Activated naive CD4-positive, alpha-beta T cell treated with anti-CD3 and anti-CD28 coated beads, Interleukin-2, amount 50 U/mL, for 24 hours (primary cell): ENCODE measurements at regions not wholly inside any gene's neighbourhood (a gene's known extent, or its start where the extent isn't known, plus 50 kb on each side); places are given as distances from the start of the nearest gene placed in this dataset.
"Not testable (repeated sequence)": the region's sequence is repeated elsewhere in the genome, so short reads cannot be mapped to it uniquely, and the experiment has no call there.

ENCODE experiments used
- H3K27ac Mint-ChIP-seq: one replicate; pipeline ENCODE4 v1.8.0; 2021; ENCODE audit warnings: mild to moderate bottlenecking, mixed read lengths
- H3K27me3 Mint-ChIP-seq: one replicate; pipeline ENCODE4 v1.8.0; 2021; ENCODE audit warnings: mixed read lengths
- H3K36me3 Mint-ChIP-seq: one replicate; pipeline ENCODE4 v1.8.0; 2021; ENCODE audit warnings: mixed read lengths
- H3K4me1 Mint-ChIP-seq: one replicate; pipeline ENCODE4 v1.8.0; 2021; ENCODE audit warnings: mixed read lengths
- H3K4me3 Mint-ChIP-seq: one replicate; pipeline ENCODE4 v1.8.0; 2021; ENCODE audit warnings: mild to moderate bottlenecking, mixed read lengths
- H3K9me3 Mint-ChIP-seq: one replicate; pipeline ENCODE4 v1.8.0; 2021; ENCODE audit warnings: mixed read lengths

DNA sequence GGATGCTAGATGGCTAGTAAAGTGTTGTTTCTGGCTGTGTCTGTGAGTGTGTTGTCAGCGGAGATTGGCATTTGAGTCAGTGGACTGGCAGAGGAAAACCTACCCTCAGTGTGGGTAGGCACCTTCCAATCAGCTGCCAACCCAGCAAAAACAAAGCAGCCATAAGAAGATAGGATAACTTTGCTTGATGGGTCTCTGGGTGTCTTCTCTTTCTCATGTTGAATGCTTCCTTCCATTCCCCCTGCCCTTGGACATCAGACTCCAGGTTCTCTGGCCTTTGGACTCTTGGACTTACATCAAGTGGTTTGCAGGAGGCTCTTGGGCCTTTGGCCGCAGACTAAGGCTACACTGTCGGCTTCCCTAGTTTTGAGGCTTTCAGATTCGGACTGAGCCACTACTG, 429.0 kb upstream of the ZNF804A start:
- H3K4me3 Mint-ChIP-seq = no peak overlapping the region
- no peaks in the 10 kb centered on the region for H3K36me3 Mint-ChIP-seq
- H3K27me3 Mint-ChIP-seq = no peaks in the 10 kb centered on the region
- H3K4me1 Mint-ChIP-seq = no peaks in the 10 kb centered on the region
- peaks cover 14% of the 10 kb centered on the region for H3K9me3 Mint-ChIP-seq
- no peak overlapping the region for H3K27ac Mint-ChIP-seq

- no peaks in the 10 kb centered on the region for H3K27me3 Mint-ChIP-seq
- H3K36me3 Mint-ChIP-seq = no peaks in the 10 kb centered on the region
- H3K9me3 Mint-ChIP-seq = peaks cover 5% of the 10 kb centered on the region
These were observed 423.7 kb upstream of the ZNF804A start for GRCh38 chr2:184174493-184175104.

DNA sequence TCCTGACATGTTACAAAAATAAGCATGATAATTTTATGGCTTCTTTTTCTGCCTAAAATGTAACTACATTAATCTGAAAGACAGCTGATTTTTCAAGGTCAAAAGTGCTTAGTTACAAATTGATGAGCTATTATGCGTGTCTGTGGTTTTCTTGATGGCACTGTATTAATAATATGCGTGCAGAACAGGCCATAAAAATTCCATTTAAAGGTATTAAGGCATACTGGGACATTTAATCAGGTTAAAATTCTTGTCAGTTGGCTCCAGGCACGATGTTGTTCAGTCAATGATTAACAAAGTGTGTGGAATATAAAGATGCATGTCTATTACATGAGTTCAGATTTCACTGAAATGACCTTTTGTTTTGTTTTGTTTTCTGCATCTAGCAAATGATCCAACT, 420.1 kb upstream of the ZNF804A start:
- no peaks in the 10 kb centered on the region for H3K4me1 Mint-ChIP-seq
- H3K4me3 Mint-ChIP-seq = no peak overlapping the region
- no peaks in the 10 kb centered on the region for H3K27me3 Mint-ChIP-seq
- no peaks in the 10 kb centered on the region for H3K36me3 Mint-ChIP-seq
- no peaks in the 10 kb centered on the region for H3K9me3 Mint-ChIP-seq
- no peak overlapping the region for H3K27ac Mint-ChIP-seq

More at GRCh38 chr2:184174493-184175104, 423.7 kb upstream of the ZNF804A start:
- no peak overlapping the region for H3K27ac Mint-ChIP-seq
- H3K4me3 Mint-ChIP-seq = no peak overlapping the region
- H3K4me1 Mint-ChIP-seq = no peaks in the 10 kb centered on the region

DNA sequence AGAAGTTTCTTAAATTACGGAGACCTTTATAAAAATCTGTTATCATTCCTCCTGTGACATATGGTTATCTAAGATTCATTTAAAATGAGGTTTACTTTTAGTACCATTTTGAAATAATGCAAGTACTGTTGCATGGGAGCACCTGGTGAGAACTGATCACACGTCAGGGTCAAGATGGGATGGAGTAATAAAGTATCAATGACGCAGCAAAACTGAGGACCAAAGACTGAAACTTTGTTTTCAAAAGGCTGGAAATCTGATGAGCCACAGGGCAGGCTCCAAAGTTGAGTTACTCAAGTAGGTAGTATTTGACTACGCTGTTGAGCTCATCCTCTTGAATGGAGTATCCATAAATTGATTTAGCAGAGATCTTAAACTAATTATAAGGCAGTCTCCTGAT, 411.9 kb upstream of the ZNF804A start:
- H3K27ac Mint-ChIP-seq = no peak overlapping the region
- H3K9me3 Mint-ChIP-seq = no peaks in the 10 kb centered on the region
- no peak overlapping the region for H3K4me3 Mint-ChIP-seq
- no peaks in the 10 kb centered on the region for H3K36me3 Mint-ChIP-seq
- H3K27me3 Mint-ChIP-seq = no peaks in the 10 kb centered on the region
- H3K4me1 Mint-ChIP-seq = no peaks in the 10 kb centered on the region

GRCh38 chr2:184187421-184187971, 410.8 kb upstream of the ZNF804A start:
- Mint-ChIP-seq H3K9me3 (no peaks in the 10 kb centered on the region), H3K27me3 (no peaks in the 10 kb centered on the region), H3K4me1 (no peaks in the 10 kb centered on the region), H3K36me3 (no peaks in the 10 kb centered on the region), H3K27ac (no peak overlapping the region), H3K4me3 (no peak overlapping the region)

DNA sequence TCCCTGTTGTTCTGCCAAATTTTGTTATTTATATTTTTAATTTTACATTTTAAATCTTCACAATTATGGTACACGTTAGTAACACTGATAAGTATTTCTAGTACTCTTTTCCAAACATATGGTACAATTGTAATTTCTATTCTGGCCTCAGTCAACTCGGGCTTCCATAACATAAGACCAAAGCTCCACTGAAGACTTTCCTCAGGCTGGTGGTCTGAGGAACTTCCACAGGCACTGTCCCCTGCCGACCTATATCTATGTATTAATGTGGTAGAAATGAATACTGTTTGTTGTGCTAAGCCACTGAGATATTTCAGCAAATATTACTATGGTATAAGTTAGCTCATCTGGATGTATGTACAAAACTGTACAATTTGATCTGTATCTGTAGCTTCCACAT, 407.6 kb upstream of the ZNF804A start:
- no peaks in the 10 kb centered on the region for H3K27me3 Mint-ChIP-seq
- H3K27ac Mint-ChIP-seq = no peak overlapping the region
- no peaks in the 10 kb centered on the region for H3K9me3 Mint-ChIP-seq
- H3K36me3 Mint-ChIP-seq = no peaks in the 10 kb centered on the region
- H3K4me1 Mint-ChIP-seq = no peaks in the 10 kb centered on the region
- no peak overlapping the region for H3K4me3 Mint-ChIP-seq

DNA sequence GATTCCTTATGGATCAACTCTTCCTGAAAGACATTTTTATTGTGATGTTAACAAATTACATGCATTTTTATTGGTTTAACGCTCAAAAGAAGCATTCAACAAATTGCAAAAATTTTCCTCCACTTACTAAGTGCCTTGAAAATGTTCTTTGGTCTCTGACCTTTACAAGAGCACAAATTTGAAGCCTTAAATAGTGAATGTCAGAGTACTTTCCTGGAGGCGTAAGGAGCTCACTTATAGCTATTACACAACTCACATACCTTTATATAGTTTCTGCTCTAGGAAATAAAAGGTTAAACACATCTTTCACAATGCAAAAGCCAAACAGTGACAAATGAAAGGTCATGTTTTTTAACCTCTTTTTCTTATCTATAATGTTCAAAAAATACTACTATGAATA, 405.7 kb upstream of the ZNF804A start:
- Mint-ChIP-seq H3K27me3 (no peaks in the 10 kb centered on the region), H3K4me1 (no peaks in the 10 kb centered on the region), H3K9me3 (no peaks in the 10 kb centered on the region), H3K4me3 (no peak overlapping the region), H3K27ac (no peak overlapping the region), H3K36me3 (no peaks in the 10 kb centered on the region)

DNA sequence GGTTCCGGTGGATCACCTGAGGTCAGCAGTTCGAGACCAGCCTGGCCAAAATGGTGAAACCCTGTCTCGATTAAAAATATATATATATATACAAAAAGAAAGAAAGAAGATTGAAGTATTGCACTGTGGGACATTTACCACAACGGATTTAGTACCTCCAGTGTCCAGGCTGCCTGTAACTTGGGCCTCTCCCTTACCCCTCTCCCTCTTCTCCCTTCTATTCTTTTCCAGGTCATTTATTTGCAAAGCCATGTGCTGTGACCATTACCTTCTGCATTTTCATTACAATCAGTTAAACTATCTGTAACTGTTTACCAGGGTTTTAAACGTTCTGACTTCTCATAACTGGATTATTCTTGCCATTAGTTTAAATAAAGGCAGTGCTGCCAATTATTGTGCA, 400.9 kb upstream of the ZNF804A start:
- H3K27me3 Mint-ChIP-seq = no peaks in the 10 kb centered on the region
- no peak overlapping the region for H3K27ac Mint-ChIP-seq
- no peaks in the 10 kb centered on the region for H3K9me3 Mint-ChIP-seq
- H3K4me1 Mint-ChIP-seq = no peaks in the 10 kb centered on the region
- H3K4me3 Mint-ChIP-seq = no peak overlapping the region
- no peaks in the 10 kb centered on the region for H3K36me3 Mint-ChIP-seq

GRCh38 chr2:184198791-184199190, 399.5 kb upstream of the ZNF804A start:
- H3K9me3 Mint-ChIP-seq, H3K27ac Mint-ChIP-seq, H3K4me1 Mint-ChIP-seq, H3K36me3 Mint-ChIP-seq, H3K27me3 Mint-ChIP-seq, H3K4me3 Mint-ChIP-seq: not testable (repeated sequence)

DNA sequence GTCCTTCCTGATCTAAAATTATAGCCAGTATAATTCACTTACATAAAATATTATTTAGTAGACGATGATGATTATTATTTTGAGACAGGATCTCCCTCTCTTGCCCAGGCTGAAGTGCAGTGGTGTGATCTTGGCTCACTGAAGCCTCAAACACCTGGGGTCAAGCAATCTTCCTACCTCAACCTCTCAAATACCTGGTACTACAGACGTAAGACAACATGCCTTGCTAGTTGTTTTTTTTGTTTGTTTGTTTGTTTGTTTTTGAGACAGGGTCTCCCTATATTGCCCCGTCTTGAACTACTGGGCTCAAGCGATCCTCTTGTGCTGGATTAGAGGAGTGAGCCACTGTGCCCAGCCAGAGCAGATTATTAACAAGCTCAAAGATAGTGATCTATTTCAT, 399.1 kb upstream of the ZNF804A start:
- no peaks in the 10 kb centered on the region for H3K27me3 Mint-ChIP-seq
- H3K4me3 Mint-ChIP-seq = no peak overlapping the region
- no peaks in the 10 kb centered on the region for H3K9me3 Mint-ChIP-seq
- H3K4me1 Mint-ChIP-seq = no peaks in the 10 kb centered on the region
- no peaks in the 10 kb centered on the region for H3K36me3 Mint-ChIP-seq
- H3K27ac Mint-ChIP-seq = no peak overlapping the region

- H3K4me3 Mint-ChIP-seq = no peak overlapping the region
- H3K9me3 Mint-ChIP-seq = peaks cover 3% of the 10 kb centered on the region
- H3K27ac Mint-ChIP-seq = no peak overlapping the region
- no peaks in the 10 kb centered on the region for H3K27me3 Mint-ChIP-seq
- no peaks in the 10 kb centered on the region for H3K4me1 Mint-ChIP-seq
- H3K36me3 Mint-ChIP-seq = no peaks in the 10 kb centered on the region
These were observed 397.1 kb upstream of the ZNF804A start for GRCh38 chr2:184201246-184201645.

DNA sequence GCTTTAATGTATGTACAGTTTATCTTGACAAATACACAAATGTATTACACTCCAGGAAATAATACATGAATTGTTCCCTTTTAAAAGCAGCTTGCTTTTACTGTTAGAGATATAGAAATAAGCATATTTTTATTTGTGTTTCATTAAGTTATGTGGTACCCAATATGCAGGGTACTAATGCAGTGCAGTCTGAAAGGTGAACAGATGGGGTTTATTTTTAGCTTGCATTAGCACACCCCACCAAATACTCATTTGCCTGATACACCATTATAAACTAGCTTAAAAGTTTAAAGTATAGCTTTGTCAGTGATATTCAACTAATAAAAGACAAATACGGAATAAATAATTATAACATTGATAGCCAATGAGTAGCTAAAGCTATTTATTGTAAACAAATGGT, 394.7 kb upstream of the ZNF804A start:
- peaks cover 3% of the 10 kb centered on the region for H3K9me3 Mint-ChIP-seq
- H3K36me3 Mint-ChIP-seq = no peaks in the 10 kb centered on the region
- no peaks in the 10 kb centered on the region for H3K4me1 Mint-ChIP-seq
- no peaks in the 10 kb centered on the region for H3K27me3 Mint-ChIP-seq
- no peak overlapping the region for H3K27ac Mint-ChIP-seq
- no peak overlapping the region for H3K4me3 Mint-ChIP-seq

GRCh38 chr2:184205048-184205596, 393.2 kb upstream of the ZNF804A start:
- H3K27me3 Mint-ChIP-seq = no peaks in the 10 kb centered on the region
- no peak overlapping the region for H3K4me3 Mint-ChIP-seq
- H3K9me3 Mint-ChIP-seq = peaks cover 3% of the 10 kb centered on the region
- no peak overlapping the region for H3K27ac Mint-ChIP-seq
- H3K4me1 Mint-ChIP-seq = no peaks in the 10 kb centered on the region
- no peaks in the 10 kb centered on the region for H3K36me3 Mint-ChIP-seq

- Mint-ChIP-seq H3K27ac (no peak overlapping the region), H3K27me3 (no peaks in the 10 kb centered on the region), H3K36me3 (no peaks in the 10 kb centered on the region), H3K9me3 (peaks cover 3% of the 10 kb centered on the region), H3K4me3 (no peak overlapping the region), H3K4me1 (no peaks in the 10 kb centered on the region)
These were observed 392.3 kb upstream of the ZNF804A start for GRCh38 chr2:184206045-184206444.

DNA sequence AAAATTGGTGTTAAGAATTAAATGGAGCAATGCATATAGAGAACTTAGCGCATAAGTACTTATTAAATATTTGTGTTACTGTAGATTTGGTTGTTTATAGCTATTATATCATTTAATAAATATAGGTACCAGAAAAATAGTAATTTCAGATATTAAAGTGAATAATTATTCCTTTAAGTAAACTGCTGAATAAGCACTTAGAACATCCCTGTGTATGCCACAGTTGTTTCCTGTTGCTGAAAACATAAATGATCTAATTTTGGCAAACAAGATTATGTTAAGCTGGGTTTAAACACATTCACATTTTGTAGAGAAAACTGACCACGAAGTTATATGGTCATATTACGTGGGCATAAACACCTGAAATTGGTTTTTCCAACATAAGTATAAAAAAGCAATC, 388.0 kb upstream of the ZNF804A start:
- Mint-ChIP-seq H3K27me3 (no peaks in the 10 kb centered on the region), H3K36me3 (no peaks in the 10 kb centered on the region), H3K4me3 (no peak overlapping the region), H3K27ac (no peak overlapping the region), H3K9me3 (peaks cover 3% of the 10 kb centered on the region), H3K4me1 (no peaks in the 10 kb centered on the region)

DNA sequence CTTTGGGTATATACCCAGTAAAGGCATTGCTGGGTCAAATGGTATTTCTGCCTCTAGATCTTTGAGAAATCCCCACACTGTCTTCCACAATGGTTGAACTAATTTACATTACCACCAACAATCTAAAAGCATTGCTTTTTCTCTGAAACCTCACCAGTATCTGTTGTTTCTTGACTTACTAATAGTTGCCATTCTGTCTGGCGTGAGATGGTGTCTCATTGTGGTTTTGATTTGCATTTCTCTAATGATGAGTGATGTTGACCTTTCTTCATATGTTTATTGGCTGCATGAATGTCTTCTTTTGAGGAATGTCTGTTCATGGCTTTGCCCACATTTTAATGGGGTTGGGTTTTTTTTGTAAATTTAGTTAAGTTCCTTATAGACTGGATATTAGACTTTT, 382.6 kb upstream of the ZNF804A start:
- Mint-ChIP-seq H3K9me3 (peaks cover 11% of the 10 kb centered on the region), H3K27me3 (no peaks in the 10 kb centered on the region), H3K27ac (no peak overlapping the region), H3K4me1 (no peaks in the 10 kb centered on the region), H3K36me3 (no peaks in the 10 kb centered on the region), H3K4me3 (no peak overlapping the region)

DNA sequence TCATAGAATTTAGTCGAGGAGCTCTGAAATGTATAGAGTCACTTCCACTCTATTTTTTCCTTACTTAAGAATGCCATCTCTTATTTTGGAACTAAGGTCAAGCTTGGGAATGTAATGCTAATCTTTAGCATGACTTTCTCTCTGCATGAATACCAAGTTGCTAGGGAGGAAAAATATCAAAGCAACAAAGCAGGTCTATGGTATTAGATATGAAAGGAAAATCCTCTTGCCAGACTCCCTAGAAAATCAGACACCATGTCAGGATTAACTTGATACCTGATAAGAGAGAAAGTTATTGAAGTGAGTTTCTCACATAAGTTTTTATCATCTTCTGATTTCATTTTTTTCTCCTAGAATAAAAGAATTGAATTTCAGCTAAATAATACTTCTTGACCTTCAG, 341.7 kb upstream of the ZNF804A start:
- no peak overlapping the region for H3K27ac Mint-ChIP-seq
- H3K9me3 Mint-ChIP-seq = peaks cover 6% of the 10 kb centered on the region
- no peak overlapping the region for H3K4me3 Mint-ChIP-seq
- H3K36me3 Mint-ChIP-seq = no peaks in the 10 kb centered on the region
- H3K4me1 Mint-ChIP-seq = no peaks in the 10 kb centered on the region
- H3K27me3 Mint-ChIP-seq = no peaks in the 10 kb centered on the region
